ENCODE measurements at regions not wholly inside any gene's neighbourhood (a gene's known extent, or its start where the extent isn't known, plus 50 kb on each side); places are given as distances from the start of the nearest gene placed in this dataset.

DNA sequence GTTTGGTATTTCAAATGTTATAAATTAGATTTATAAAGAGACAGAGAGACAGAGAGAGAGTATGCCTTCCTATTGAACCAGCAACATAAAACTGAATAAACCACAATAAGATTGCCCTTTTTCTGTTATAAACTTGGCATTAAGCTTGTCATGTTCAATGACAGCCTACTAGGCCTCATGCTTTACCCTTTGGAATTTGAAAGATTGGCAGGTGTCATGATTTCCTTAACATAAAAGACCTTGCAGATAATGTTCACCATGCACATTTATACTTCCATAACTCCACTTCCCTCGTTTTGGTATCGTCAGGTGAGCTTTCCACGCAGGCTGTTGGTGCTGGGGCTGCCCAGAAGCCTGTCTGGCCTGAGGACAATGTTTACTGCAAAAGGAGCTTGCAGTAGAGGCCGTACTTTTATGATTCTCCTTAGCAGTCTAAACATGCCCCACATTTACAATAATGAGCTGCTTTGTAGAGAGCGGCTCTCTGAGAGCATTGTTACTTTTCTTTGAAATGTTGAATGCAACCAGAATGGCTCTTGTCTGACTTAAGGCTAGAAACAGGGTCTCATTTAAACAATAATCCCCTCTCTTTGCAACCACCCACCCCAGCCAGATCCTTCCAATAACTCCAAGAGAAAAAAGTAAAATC lies 379.1 kb upstream of the ATP5MC3 start:
- DNase-seq (ENCODE audit: low spot score): no peak

DNA sequence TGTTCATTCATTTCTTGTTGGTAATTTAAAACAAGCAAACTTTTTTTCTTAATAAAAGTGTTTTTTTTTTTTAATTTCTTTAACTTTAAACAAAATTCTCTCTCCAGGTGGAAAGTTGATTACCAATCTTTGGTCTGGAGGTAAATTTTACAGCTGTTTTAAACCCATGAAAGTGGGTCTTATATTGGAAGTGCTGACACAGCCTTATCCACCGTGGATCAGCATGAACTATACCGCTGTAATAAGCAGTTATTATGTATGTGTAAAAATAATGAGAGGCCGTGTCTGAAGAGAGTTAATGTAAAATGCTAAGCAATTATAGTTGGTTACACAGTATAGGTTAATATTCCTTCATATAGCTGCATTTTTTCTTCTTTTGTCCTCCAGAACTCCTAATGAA lies 378.1 kb upstream of the ATP5MC3 start:
- no peak for DNase-seq (ENCODE audit: low spot score)

DNA sequence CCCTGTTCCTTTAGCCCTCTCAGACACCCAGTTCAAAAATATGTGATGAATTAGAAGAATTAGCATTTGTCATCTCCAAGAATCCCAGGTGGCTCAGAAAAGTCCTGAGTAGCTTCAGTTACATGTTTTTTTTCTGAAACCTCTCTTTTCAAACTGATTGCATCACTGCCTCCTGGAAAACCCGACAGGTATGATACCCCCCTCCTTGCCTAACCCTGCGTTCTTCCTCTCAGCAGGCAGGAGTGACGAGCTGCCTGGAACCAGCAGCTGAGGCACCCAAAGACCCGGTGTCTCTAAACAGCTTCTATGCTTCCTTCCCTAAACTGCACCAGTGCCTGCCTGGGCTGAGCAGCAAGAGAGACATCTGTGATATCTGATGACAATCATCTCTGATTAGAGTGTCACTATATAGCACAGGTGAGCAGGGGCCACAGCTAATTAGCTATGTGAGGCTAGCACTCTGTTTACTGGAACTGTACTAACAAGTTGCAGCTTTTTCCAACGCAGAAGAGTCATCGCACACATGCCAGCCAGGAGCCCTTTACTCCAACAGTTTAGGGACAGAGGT lies 376.4 kb upstream of the ATP5MC3 start:
- DNase-seq (ENCODE audit: low spot score): no peak

DNA sequence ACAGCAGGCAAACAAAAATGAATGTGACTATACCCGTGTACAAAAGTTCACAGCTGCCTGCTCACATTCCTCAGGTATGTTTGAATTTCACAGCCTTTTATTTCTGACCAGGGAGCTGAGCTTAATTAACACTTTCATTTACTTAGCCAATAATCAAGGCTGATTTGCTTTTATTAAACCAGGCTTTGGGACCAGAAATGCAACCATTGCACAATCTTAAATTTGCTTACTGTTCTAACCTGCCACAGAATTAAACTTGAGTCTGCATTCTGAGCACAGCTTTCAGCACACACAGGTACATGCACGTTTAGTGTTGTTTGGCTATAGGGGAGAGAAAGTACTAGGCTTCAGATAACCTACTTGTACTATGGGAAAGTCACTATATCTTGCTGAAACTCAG lies 372.4 kb upstream of the ATP5MC3 start:
- DNase-seq (ENCODE audit: low spot score): no peak

DNA sequence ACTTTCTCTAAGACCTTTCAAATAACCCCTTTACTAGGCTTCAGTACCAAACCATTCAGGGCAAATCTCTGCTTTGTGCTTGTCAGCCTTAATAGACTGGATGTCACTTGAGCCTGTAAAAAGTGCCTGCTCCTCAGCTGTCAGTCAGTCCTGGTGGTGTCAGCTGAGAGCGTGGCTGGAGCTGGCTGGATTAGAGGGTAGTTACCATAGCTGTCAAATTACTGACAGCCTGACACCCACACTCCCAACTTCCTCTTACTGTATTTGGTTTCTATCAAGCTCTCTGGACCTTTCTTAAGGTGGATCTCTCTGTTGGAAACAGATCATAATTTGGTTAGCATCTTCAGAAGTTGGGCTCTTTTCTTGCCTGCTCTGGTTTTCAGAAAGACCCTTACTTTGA lies 371.4 kb upstream of the ATP5MC3 start:
- DNase-seq (ENCODE audit: low spot score): no peak

DNA sequence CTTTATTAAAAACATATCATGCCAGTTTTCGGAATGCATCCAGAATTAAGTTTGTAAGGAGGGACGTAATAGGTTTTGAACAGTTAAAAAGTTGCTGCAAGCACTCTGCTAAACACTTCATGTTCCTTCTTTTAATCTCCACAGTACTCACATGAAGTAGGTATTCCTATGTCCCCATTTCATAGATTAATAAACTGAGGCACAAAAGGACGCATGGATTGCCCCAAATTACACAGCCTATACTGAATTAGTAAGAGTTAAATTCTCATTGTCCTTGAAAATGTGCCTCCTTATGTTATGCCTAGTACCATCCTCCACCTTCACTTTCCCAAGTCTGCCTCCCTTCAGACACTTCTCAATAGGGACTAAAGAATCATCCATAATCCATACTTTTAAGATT lies 358.9 kb upstream of the ATP5MC3 start:
- no peak for DNase-seq (ENCODE audit: low spot score)

DNA sequence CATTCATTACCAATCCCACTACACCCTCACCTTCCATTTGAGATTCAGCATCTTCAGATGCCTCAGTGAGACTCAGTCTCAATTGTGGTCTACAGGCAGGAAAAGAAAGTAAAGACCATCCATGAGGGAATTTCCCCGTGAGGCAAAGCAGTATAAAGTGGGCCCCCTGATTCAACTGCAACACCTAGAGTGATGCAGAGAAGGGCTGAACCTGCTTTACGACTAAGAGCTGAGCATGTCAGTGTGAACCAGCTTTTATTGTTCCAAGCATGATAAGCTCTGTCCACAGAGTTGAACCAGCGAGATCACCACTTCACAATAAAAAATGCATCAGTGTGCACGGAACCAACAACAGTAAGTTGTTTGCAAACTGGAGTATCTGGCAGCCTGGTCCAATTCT lies 357.6 kb upstream of the ATP5MC3 start:
- no peak for DNase-seq (ENCODE audit: low spot score)

DNA sequence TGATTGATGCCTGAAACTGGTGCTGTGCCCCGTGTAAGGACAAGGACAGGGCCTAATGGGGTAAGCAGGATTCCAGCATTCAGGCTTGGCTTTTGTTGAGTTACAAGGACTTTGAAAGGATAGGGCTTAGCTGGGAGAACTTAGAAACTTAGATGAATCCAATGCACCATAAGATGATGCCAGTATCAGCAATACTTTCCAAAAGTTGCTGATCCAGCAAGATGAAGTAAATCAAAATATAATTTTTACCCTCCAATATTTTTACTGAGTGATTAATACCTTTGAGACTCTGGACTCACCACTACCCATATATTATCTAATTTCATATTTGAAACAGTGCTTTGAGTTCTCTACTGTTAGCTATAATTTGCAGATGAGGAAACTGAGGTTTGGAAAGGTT lies 354.5 kb upstream of the ATP5MC3 start:
- DNase-seq (ENCODE audit: low spot score): no peak

DNA sequence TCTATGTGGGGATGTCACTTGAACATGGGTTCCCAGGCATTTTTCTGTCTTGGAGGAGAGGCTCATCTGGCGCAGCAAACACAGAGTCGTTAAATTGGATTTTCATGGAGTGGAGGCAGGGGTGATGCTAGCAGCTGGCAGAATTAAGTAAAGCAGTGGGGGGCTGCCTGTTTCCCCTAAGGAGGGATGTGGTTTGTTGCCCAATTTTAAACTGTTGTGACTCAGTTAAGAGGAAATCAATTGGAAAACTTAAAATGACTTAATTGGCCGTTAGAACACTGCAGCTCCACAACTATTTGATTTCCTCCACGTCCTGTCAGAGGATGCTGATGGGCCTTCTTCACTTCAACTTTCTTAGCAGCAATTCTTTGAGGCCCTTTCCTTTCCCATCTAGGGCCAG lies 354.1 kb upstream of the ATP5MC3 start:
- no peak for DNase-seq (ENCODE audit: low spot score)

DNA sequence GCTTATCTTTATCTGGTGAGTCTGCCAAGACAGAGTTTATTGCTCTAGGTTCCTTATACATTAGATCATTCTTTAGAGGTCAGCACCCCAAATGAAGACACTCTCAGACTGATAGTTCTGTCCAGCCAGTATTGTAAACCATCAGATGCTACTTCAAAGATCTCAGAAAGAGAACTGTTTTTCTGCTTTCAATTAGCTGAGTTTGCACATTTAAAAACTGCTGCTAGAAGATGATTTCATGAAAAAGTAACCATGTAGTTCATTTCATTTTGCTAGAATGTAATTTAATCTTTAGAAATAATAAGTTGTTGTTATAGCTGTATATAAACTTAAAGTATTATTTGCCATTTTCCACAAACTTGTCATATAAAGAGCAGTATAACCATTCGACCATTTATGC lies 344.5 kb upstream of the ATP5MC3 start:
- no peak for DNase-seq (ENCODE audit: low spot score)

DNA sequence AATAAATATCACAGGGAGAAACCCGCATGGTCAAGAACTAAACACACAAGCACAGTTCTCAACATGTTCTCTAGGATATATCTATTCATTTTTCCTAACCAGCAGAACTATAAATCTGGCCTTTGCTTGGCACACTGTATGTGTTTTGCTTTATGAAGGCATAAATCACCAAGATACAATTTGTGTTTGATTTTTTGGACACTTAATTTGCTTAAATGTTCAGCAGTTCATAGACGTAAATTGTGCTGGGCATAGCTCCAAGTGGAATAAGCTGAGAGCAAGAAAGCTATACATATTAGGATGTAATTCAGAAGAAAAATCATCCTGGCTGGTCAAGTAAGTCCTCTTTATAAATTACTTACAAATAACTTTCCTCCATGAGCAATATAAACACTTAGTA lies 341.5 kb upstream of the ATP5MC3 start:
- DNase-seq (ENCODE audit: low spot score): no peak

DNA sequence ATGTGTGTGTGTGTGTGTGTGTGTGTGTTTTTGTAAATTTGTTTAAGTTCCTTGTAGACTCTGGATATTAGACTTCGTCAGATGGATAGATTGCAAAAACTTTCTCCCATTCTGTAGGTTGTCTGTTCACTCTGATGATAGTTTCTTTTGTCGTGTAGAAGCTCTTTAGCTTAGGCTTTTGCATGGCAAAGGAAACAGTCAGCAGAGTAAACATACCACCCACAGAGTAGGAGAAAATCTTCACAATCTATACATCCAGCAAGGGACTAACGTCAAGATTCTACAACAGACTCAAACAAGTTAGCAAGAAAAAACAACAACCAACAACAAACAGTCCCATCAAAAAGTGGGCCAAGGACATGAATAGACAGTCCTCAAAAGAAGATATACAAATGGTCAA lies 336.7 kb upstream of the ATP5MC3 start:
- DNase-seq (ENCODE audit: low spot score): no peak

DNA sequence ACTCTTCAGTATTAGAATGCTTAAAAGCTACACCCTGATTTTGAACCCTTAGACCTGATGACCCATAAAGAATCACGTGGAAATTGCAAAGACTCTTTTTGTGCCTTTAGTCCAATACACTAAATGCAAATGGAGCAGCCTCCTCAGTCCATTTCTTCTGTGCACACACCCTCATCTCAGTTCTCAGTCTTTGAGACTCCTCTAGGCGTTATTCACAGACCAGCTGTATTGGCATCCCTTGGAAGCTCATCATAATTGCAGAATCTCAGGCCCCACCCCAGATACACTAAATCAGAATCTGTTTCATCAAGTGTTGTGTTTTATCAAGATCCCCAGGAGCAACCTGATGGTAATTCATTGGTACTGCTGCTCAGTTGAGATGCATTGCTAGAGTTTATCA lies 335.0 kb upstream of the ATP5MC3 start:
- no peak for DNase-seq (ENCODE audit: low spot score)

DNA sequence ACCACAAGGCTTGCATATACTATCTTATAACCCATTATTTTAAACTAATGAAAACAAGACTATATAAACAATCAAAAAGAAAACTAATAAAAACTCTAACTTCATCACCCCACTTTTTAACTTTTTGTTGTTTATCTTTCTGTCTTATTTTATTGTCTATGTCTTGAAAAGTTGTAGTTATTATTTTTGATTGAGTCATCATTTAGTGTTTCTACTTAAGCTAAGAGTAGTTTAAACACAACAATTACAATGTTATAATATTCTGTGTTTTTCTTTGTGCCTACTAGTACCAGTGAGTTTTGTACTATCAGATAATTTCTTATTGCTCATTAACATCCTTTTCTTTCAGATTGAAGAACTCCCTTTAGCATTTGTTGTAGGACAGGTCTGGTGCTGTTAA lies 318.7 kb upstream of the ATP5MC3 start:
- DNase-seq (ENCODE audit: low spot score): no peak

DNA sequence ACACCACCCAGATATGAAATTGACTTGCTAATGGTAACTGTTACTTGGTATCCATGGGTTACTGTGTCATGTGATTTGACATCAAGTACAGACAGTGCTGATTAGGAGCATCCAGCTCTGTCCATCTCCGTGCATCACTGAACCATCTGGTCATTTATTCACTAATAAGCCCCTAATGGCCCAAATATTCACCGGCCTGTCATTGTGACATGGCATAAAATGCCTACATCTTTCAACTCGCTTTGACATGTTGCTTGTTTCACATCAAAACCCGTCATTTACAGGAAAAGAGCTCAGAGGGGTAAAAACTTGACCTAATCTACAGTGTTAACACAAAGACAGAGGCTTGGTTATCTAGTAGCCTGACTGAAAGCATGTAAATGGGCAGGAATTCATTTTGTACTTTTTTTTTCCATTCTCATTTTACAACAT lies 308.9 kb upstream of the ATP5MC3 start:
- no peak for DNase-seq (ENCODE audit: low spot score)

DNA sequence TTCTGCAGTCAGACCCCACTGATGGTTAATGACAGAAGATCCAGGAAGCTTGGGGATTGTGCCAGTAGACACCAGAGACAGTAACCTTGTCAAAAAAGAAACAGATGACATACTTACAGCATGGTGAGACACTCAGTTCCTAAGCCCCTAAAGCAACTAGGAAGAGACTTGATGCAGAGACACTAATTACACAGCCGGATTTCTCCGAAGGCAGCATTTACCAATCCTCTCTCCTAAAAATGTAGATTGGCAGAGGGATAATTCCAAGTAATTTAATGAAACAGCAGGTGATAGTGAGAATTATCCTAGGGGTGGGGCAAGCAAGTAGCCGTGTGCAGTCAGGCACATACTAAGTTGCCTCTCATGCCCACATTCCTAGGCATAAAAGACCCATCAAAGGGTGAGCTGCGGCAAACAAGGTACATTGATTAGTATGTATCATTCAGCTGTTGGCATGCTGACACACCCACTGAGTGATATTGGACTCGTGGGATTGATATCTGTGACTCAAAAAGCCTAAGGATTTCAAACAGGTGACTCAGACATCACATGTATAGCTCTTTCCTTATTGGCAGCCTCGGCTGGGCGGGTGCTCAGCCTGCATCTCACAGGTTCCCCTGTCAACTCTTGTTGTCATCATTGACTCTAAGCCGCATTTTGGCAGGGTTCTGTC lies 296.7 kb upstream of the ATP5MC3 start:
- DNase-seq (ENCODE audit: low spot score): no peak

DNA sequence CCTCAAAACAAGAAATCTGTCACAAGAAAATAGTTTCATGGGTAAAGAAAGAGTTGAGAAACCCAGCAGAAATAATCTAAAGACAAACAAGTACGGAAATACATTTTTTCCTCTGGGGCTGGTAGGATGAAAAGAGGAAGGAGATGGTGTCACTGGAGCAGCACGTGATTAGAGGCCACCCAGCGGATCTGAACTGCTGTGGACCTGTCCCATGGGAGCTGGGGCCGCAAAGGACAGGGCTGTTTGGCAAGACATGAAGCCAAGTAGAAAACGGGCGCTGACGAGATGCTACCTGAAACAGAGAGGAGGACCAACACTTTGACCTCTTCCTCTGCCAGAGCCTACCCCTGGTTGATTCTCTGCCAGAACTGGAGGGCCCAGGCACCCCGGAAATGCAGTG lies 295.4 kb upstream of the ATP5MC3 start:
- no peak for DNase-seq (ENCODE audit: low spot score)

DNA sequence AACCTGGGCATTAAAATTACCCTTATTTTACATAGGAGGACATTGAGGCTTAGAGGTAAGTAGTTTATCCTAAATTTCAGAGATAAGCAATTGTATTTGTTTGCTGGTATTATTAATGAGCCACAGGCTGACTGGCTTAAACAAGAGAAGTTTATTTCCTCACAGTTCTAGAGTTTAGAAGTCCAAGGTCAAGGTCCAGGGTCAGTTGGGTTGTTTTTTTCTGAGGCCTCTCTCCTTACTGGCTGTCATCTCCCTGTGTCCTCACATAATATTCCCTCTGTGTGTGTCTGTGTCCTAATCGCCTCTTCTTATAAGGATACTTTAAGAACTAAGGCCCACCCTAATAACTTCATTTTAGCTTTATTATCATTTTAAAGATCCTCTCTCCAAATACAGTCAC lies 294.9 kb upstream of the ATP5MC3 start:
- no peak for DNase-seq (ENCODE audit: low spot score)

DNA sequence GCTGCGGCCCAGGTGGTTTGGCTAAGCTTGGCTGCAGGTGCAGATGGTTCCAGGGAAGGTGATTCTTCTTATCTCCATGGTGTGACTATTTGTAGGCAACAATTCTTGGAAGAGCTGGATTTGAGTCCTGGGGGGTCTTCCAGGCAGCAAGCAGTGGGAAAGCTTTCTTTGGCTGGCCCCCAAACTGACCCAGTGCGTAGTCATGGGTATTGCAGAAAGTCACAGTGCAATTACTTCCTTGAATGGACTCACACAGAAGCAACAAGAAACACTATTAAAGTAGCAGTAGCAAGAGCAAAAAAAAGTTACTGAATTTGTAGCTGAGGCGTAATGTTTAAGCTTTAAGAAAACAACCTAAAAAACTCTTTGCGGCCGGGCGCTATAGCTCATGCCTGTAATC lies 293.6 kb upstream of the ATP5MC3 start:
- no peak for DNase-seq (ENCODE audit: low spot score)

DNA sequence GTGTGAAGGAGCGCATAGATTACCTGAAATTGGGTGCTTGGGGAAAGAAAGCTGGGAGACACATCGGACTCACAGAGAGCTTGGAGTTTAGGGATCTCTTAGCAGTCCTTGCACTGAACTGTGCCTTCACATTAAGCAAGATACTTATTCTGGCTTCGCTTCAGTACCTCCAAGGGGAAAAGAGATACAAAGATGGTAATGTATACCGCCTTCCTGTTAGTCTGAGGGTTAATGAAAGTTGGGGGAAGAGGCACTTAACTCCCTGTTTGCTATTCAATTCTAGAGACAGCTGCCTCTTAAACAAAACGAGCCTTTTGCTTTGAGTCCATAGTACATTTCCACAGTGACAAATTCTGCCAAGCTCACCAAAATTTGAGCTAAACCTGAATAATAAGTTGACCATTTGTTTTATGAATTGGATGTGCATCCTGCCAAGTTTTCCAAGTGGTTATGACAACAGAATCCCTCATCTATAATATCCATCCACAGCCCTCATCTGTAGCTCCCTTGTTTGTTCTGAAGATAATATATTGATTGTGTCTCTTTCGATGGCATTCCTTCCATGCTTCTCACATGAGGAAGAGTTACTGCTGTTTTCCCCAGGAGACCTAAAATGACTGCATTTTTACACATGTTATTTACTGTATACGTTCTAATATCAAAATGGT lies 287.1 kb upstream of the ATP5MC3 start:
- DNase-seq (ENCODE audit: low spot score): no peak

DNA sequence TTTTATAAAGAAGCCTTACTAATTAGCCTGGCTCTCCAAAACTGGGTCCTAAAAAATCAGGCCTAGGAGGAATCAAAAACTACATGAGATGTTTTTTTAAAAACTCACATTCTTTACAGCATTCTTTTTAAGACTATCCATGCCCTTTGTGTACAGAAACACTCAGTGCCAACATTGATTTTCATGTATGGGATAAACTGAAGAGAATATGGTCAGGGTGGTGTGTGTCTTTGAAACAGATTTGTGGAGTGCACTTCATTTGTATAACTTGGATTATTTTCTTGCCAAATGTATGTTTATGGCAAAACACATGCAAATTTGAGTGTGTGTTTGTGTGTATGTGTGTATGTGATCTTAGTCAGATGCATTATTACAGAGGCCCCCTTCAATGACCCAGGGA lies 283.6 kb upstream of the ATP5MC3 start:
- no peak for DNase-seq (ENCODE audit: low spot score)

DNA sequence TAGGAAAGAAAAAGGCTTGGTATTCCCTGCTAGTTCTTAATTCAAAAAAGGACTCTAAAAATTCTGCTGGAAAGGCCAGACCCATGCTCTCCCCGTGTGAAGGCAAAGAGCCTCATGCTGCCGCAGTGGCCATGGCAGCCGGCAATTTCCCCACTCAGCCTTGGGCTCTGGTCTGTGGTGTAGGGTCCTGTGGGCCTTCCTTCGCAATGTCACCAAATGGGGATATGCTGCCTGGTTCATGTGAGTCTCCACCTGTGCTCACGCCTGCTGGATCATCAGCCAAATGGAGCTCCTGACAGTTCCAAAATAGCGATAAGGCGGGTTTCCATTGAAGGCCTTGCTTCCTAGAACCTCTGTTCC lies 282.8 kb upstream of the ATP5MC3 start:
- no peak for DNase-seq (ENCODE audit: low spot score)

DNA sequence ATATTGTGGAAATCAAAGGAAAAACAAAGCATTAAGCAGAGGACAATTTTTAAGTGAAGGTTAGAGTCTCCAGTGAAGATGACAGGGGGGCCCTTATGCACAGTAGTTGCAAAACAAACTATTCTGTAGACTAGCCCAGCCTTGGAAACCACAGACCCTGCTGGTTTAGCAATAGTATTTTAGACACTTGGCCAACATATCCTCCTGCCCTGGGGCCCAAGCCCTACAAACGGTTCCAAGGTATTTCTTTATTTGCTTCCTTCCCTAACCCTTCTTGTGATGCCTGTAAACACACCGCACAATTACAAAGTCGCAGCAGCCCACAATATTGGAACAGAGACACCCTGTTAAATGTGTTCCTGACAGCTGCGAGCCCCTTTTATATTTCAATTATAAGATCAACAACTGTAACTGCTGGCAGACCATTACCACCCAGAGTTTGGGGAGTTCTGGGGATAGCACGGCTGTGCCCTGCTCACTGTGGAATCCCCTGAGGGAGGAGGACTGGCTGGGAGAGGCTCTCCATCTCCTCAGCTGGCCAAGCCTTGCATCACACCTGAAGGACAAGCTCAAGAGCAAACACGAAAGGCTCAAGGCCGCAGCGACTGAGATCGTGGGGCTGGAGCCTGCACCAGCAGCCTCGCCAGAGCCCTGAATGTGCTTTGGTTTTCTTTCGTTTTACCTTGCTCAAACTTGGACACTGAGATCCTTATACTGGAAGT lies 282.2 kb upstream of the ATP5MC3 start:
- no peak for DNase-seq (ENCODE audit: low spot score)
